Gastroesophageal sphincter (tissue), 4 donors: ENCODE measurements at regions not wholly inside any gene's neighbourhood (a gene's known extent, or its start where the extent isn't known, plus 50 kb on each side); places are given as distances from the start of the nearest gene placed in this dataset.

ENCODE experiments used
- ATAC-seq: fragments of 150-250 bp; one replicate; pipeline ENCODE4 v1.9.1; 2016; ENCODE audit warnings: mild to moderate bottlenecking, moderate library complexity
- H3K27ac ChIP-seq, 4 donors: fragments of 200-600 bp; sonication (generic) in 3 of 4; 1 replicate in 3 of 4; 2 replicates in 1 of 4; pipeline ENCODE4 v1.5.1; 2016 to 2019
- H3K27me3 ChIP-seq: fragments of 200-600 bp; sonication (generic); one replicate; pipeline ENCODE4 v1.5.1; 2019
- H3K36me3 ChIP-seq, 2 donors: fragments of 200-600 bp; sonication (generic); one replicate each; pipeline ENCODE4 v1.5.1; 2019; ENCODE audit warnings: control low read depth in 1 of 2
- H3K4me1 ChIP-seq, 3 donors: fragments of 200-600 bp; sonication (generic); 1 replicate in 2 of 3; 2 replicates in 1 of 3; pipeline ENCODE4 v1.5.1; 2016 to 2019; ENCODE audit warnings: control low read depth in 2 of 3
- H3K4me3 ChIP-seq, 2 donors: fragments of 200-600 bp; sonication (generic); one replicate each; pipeline ENCODE4 v1.5.1; 2019; ENCODE audit warnings: mild to moderate bottlenecking in 1 of 2, moderate library complexity in 1 of 2
- H3K9me3 ChIP-seq, 3 donors: fragments of 200-600 bp; sonication (generic); one replicate each; pipeline ENCODE4 v1.5.1; 2017 to 2019; ENCODE audit warnings: control low read depth in 2 of 3
- CTCF ChIP-seq, 4 experiments: fragments of 200-600 bp in 2 of 4; fragments of 450-650 bp in 2 of 4; sonication (generic) in 1 of 4; IDR thresholded peaks; one replicate each; pipeline ENCODE4 v1.5.1; 2017 to 2019; ENCODE audit warnings: antibody characterized with exemption in 4 of 4, mild to moderate bottlenecking in 2 of 4, moderate library complexity in 2 of 4
- EP300 ChIP-seq: sonication (generic); formaldehyde crosslinking; IDR thresholded peaks from one replicate; pipeline ENCODE4 v1.6.1; 2017; ENCODE audit warnings: antibody characterized with exemption, mild to moderate bottlenecking
- POLR2A ChIP-seq, 2 donors: fragments of 450-650 bp; IDR thresholded peaks; one replicate each; pipeline ENCODE4 v1.6.1; 2017; ENCODE audit warnings: antibody characterized with exemption in 2 of 2, mild to moderate bottlenecking in 2 of 2, moderate library complexity in 1 of 2
- POLR2AphosphoS5 ChIP-seq: sonication (generic); formaldehyde crosslinking; IDR thresholded peaks from one replicate; pipeline ENCODE4 v1.6.1; 2017; ENCODE audit warnings: antibody characterized with exemption
- WGBS, 2 donors: methylation state at CpG; one replicate each; pipeline ENCODE4 v1.1.5; 2018; ENCODE audit warnings: low coverage in 1 of 2; 5-methylcytosine and 5-hydroxymethylcytosine counted together

GRCh38 chr11:81052344-81053158, 1611.7 kb upstream of the TENM4 start:
- H3K27me3 ChIP-seq: no peaks in the 10 kb centered on the region
- H3K27ac ChIP-seq: no peak overlapping the region
- no peak for TF ChIP-seq POLR2AphosphoS5
- no peak for TF ChIP-seq POLR2A (IDR thresholded peaks at IDR 0.05)
- TF ChIP-seq CTCF (IDR thresholded peaks at IDR 0.05): no peak
- no peak for TF ChIP-seq EP300
- 60 to 67% methylated on average over 1 to 3 of the region's 3 CpGs for WGBS, 2 donors
- H3K4me1 ChIP-seq: no peaks in the 10 kb centered on the region
- H3K36me3 ChIP-seq: no peaks in the 10 kb centered on the region
- H3K4me3 ChIP-seq: no peak overlapping the region
- ATAC-seq: no peak
- no peaks in the 10 kb centered on the region for H3K9me3 ChIP-seq

GRCh38 chr11:81039916-81040524, 1599.2 kb upstream of the TENM4 start:
- TF ChIP-seq POLR2AphosphoS5 (no peak), EP300 (no peak), POLR2A (IDR thresholded peaks at IDR 0.05) (no peak), CTCF (IDR thresholded peaks at IDR 0.05) (no peak)

GRCh38 chr11:81036168-81036870, 1595.5 kb upstream of the TENM4 start:
- ATAC-seq: no peak
- no peaks in the 10 kb centered on the region for H3K4me1 ChIP-seq
- H3K27me3 ChIP-seq: no peaks in the 10 kb centered on the region
- H3K36me3 ChIP-seq: no peaks in the 10 kb centered on the region
- 90 to 96% methylated on average over 3 of the region's 3 CpGs for WGBS, 2 donors
- no peak overlapping the region for H3K4me3 ChIP-seq
- peaks cover 0 to 35% (median 0%) of the 10 kb centered on the region in 3 donors for H3K9me3 ChIP-seq
- TF ChIP-seq POLR2A (IDR thresholded peaks at IDR 0.05) (no peak), EP300 (no peak), POLR2AphosphoS5 (no peak), CTCF (IDR thresholded peaks at IDR 0.05) (no peak)
- no peak overlapping the region for H3K27ac ChIP-seq

More at GRCh38 chr11:81039916-81040524, 1599.2 kb upstream of the TENM4 start:
- no peak overlapping the region for H3K27ac ChIP-seq
- WGBS, 2 donors: 75% methylated on average over 2 of the region's 2 CpGs; no CpG with 5 or more reads in 1 of the 2 donors
- no peaks in the 10 kb centered on the region for H3K36me3 ChIP-seq
- ATAC-seq: no peak
- H3K4me3 ChIP-seq: no peak overlapping the region
- no peaks in the 10 kb centered on the region for H3K27me3 ChIP-seq
- H3K4me1 ChIP-seq: no peaks in the 10 kb centered on the region
- H3K9me3 ChIP-seq: peaks cover 0 to 40% (median 2%) of the 10 kb centered on the region in 3 donors

GRCh38 chr11:81033779-81034540, 1593.1 kb upstream of the TENM4 start:
- Histone ChIP-seq H3K36me3 (no peaks in the 10 kb centered on the region), H3K4me1 (no peaks in the 10 kb centered on the region), H3K9me3 (peaks cover 0 to 35% (median 0%) of the 10 kb centered on the region in 3 donors), H3K27me3 (no peaks in the 10 kb centered on the region), H3K27ac (no peak overlapping the region), H3K4me3 (no peak overlapping the region)
- TF ChIP-seq CTCF (IDR thresholded peaks at IDR 0.05) (no peak), POLR2A (IDR thresholded peaks at IDR 0.05) (no peak), POLR2AphosphoS5 (no peak), EP300 (no peak)
- no peak for ATAC-seq
- WGBS, 2 donors: 44 to 55% methylated on average over 2 to 5 of the region's 6 CpGs
